C4-2B (cell line): ENCODE measurements at regions not wholly inside any gene's neighbourhood (a gene's known extent, or its start where the extent isn't known, plus 50 kb on each side); places are given as distances from the start of the nearest gene placed in this dataset.
"Not testable (repeated sequence)": the region's sequence is repeated elsewhere in the genome, so short reads cannot be mapped to it uniquely, and the experiment has no call there.

Source experiments
- CTCF ChIP-seq: fragments of 450-650 bp; conservative IDR thresholded peaks from 2 replicates; pipeline ENCODE4 v1.5.1; 2017; ENCODE audit warnings: mild to moderate bottlenecking
- ZFX ChIP-seq: fragments of 450-650 bp; IDR thresholded peaks from 2 replicates; pipeline ENCODE4 v1.6.1; 2017

GRCh38 chr1:857926-858648 lies 65.6 kb upstream of the SAMD11 start:
- TF ChIP-seq CTCF, result peak; percentile 24
- not testable (repeated sequence) for TF ChIP-seq ZFX
